ENCODE measurements at regions not wholly inside any gene's neighbourhood (a gene's known extent, or its start where the extent isn't known, plus 50 kb on each side); places are given as distances from the start of the nearest gene placed in this dataset.
"Not testable (repeated sequence)": the region's sequence is repeated elsewhere in the genome, so short reads cannot be mapped to it uniquely, and the experiment has no call there.

- Mint-ChIP-seq H3K9me3 (no peaks in the 10 kb centered on the region), H3K27ac (no peak overlapping the region), H3K4me1 (peaks cover 10% of the 10 kb centered on the region), H3K27me3 (peaks cover 20% of the 10 kb centered on the region), H3K36me3 (ENCODE audit: low read depth) (no peaks in the 10 kb centered on the region), H3K4me3 (no peak overlapping the region)
- intact Hi-C loops (cut with micrococcal nuclease): no loop called here
- DNase-seq: no peak
These were observed 144.9 kb upstream of the SOD1 start for GRCh38 chr21:31514598-31514997.

GRCh38 chr21:31513541-31513940 is 146.0 kb upstream of the SOD1 start:
- H3K27ac Mint-ChIP-seq; DNase-seq; H3K9me3 Mint-ChIP-seq; H3K4me3 Mint-ChIP-seq; intact Hi-C loops (cut with micrococcal nuclease); H3K36me3 Mint-ChIP-seq (ENCODE audit: low read depth): not testable (repeated sequence)
- peaks cover 21% of the 10 kb centered on the region for H3K4me1 Mint-ChIP-seq
- peaks cover 20% of the 10 kb centered on the region for H3K27me3 Mint-ChIP-seq

GRCh38 chr21:31511999-31512398 is 147.5 kb upstream of the SOD1 start:
- H3K4me3 Mint-ChIP-seq; H3K9me3 Mint-ChIP-seq; DNase-seq; H3K36me3 Mint-ChIP-seq (ENCODE audit: low read depth); intact Hi-C loops (cut with micrococcal nuclease); H3K27ac Mint-ChIP-seq: not testable (repeated sequence)
- H3K27me3 Mint-ChIP-seq: peaks cover 23% of the 10 kb centered on the region
- peaks cover 20% of the 10 kb centered on the region for H3K4me1 Mint-ChIP-seq

GRCh38 chr21:31511258-31511657 is 148.2 kb upstream of the SOD1 start:
- Mint-ChIP-seq H3K4me3 (no peak overlapping the region), H3K4me1 (peaks cover 23% of the 10 kb centered on the region), H3K36me3 (ENCODE audit: low read depth) (peaks cover 1% of the 10 kb centered on the region), H3K9me3 (no peaks in the 10 kb centered on the region), H3K27me3 (peaks cover 23% of the 10 kb centered on the region), H3K27ac (no peak overlapping the region)
- no peak for DNase-seq
- intact Hi-C loops (cut with micrococcal nuclease): no loop called here

- Mint-ChIP-seq H3K4me1 (peaks cover 33% of the 10 kb centered on the region), H3K27me3 (peaks cover 21% of the 10 kb centered on the region), H3K4me3 (peak overlapping the region; percentile 63), H3K36me3 (ENCODE audit: low read depth) (peaks cover 1% of the 10 kb centered on the region), H3K27ac (peak overlapping the region; percentile 38), H3K9me3 (no peaks in the 10 kb centered on the region)
- intact Hi-C loops (cut with micrococcal nuclease): loop anchor here (1.0 to 2.0 kb wide), 4 partner anchors 45 to 315 kb away; no protein-coding TSS in a partner anchor
- peak; percentile 95 for DNase-seq
These were observed 150.1 kb upstream of the SOD1 start for GRCh38 chr21:31509194-31510017.

GRCh38 chr21:31505975-31506374 is 153.5 kb upstream of the SOD1 start:
- Mint-ChIP-seq H3K27me3 (peaks cover 18% of the 10 kb centered on the region), H3K4me3 (peak overlapping the region; percentile 12), H3K9me3 (no peaks in the 10 kb centered on the region), H3K4me1 (peaks cover 36% of the 10 kb centered on the region), H3K27ac (no peak overlapping the region), H3K36me3 (ENCODE audit: low read depth) (peaks cover 1% of the 10 kb centered on the region)
- intact Hi-C loops (cut with micrococcal nuclease): no loop called here
- DNase-seq: peak; percentile 61

GRCh38 chr21:31503939-31504338 is 155.6 kb upstream of the SOD1 start:
- Mint-ChIP-seq H3K9me3 (no peaks in the 10 kb centered on the region), H3K36me3 (ENCODE audit: low read depth) (peaks cover 1% of the 10 kb centered on the region), H3K4me3 (no peak overlapping the region), H3K4me1 (peaks cover 22% of the 10 kb centered on the region), H3K27ac (no peak overlapping the region), H3K27me3 (peaks cover 16% of the 10 kb centered on the region)
- intact Hi-C loops (cut with micrococcal nuclease): no loop called here
- no peak for DNase-seq

- peaks cover 18% of the 10 kb centered on the region for H3K4me1 Mint-ChIP-seq
- DNase-seq: no peak
- H3K27ac Mint-ChIP-seq: no peak overlapping the region
- H3K36me3 Mint-ChIP-seq (ENCODE audit: low read depth): no peaks in the 10 kb centered on the region
- peaks cover 13% of the 10 kb centered on the region for H3K27me3 Mint-ChIP-seq
- no peaks in the 10 kb centered on the region for H3K9me3 Mint-ChIP-seq
- no peak overlapping the region for H3K4me3 Mint-ChIP-seq
- intact Hi-C loops (cut with micrococcal nuclease): no loop called here
These were observed 156.0 kb upstream of the SOD1 start for GRCh38 chr21:31503467-31503866.

- no peak for DNase-seq
- peaks cover 18% of the 10 kb centered on the region for H3K4me1 Mint-ChIP-seq
- no peak overlapping the region for H3K4me3 Mint-ChIP-seq
- peaks cover 13% of the 10 kb centered on the region for H3K27me3 Mint-ChIP-seq
- H3K36me3 Mint-ChIP-seq (ENCODE audit: low read depth): no peaks in the 10 kb centered on the region
- intact Hi-C loops (cut with micrococcal nuclease): no loop called here
- no peak overlapping the region for H3K27ac Mint-ChIP-seq
- H3K9me3 Mint-ChIP-seq: no peaks in the 10 kb centered on the region
These were observed 156.9 kb upstream of the SOD1 start for GRCh38 chr21:31502537-31503143.

- H3K4me1 Mint-ChIP-seq: peaks cover 16% of the 10 kb centered on the region
- H3K9me3 Mint-ChIP-seq: no peaks in the 10 kb centered on the region
- intact Hi-C loops (cut with micrococcal nuclease): no loop called here
- no peak overlapping the region for H3K4me3 Mint-ChIP-seq
- H3K27me3 Mint-ChIP-seq: peaks cover 11% of the 10 kb centered on the region
- H3K36me3 Mint-ChIP-seq (ENCODE audit: low read depth): no peaks in the 10 kb centered on the region
- no peak overlapping the region for H3K27ac Mint-ChIP-seq
- no peak for DNase-seq
These were observed 157.6 kb upstream of the SOD1 start for GRCh38 chr21:31501926-31502325.

GRCh38 chr21:31500982-31501381 is 156.9 kb upstream of the TIAM1 start:
- intact Hi-C loops (cut with micrococcal nuclease): no loop called here
- H3K27ac Mint-ChIP-seq: no peak overlapping the region
- peaks cover 10% of the 10 kb centered on the region for H3K4me1 Mint-ChIP-seq
- no peak for DNase-seq
- peaks cover 8% of the 10 kb centered on the region for H3K27me3 Mint-ChIP-seq
- H3K9me3 Mint-ChIP-seq: no peaks in the 10 kb centered on the region
- no peaks in the 10 kb centered on the region for H3K36me3 Mint-ChIP-seq (ENCODE audit: low read depth)
- no peak overlapping the region for H3K4me3 Mint-ChIP-seq

- H3K36me3 Mint-ChIP-seq (ENCODE audit: low read depth): no peaks in the 10 kb centered on the region
- DNase-seq: no peak
- peaks cover 7% of the 10 kb centered on the region for H3K27me3 Mint-ChIP-seq
- intact Hi-C loops (cut with micrococcal nuclease): no loop called here
- no peak overlapping the region for H3K27ac Mint-ChIP-seq
- H3K4me1 Mint-ChIP-seq: peaks cover 6% of the 10 kb centered on the region
- no peak overlapping the region for H3K4me3 Mint-ChIP-seq
- H3K9me3 Mint-ChIP-seq: no peaks in the 10 kb centered on the region
These were observed 156.0 kb upstream of the TIAM1 start for GRCh38 chr21:31500071-31500470.

- H3K4me3 Mint-ChIP-seq: no peak overlapping the region
- peaks cover 2% of the 10 kb centered on the region for H3K4me1 Mint-ChIP-seq
- no peak for DNase-seq
- H3K36me3 Mint-ChIP-seq (ENCODE audit: low read depth): no peaks in the 10 kb centered on the region
- no peak overlapping the region for H3K27ac Mint-ChIP-seq
- H3K9me3 Mint-ChIP-seq: no peaks in the 10 kb centered on the region
- intact Hi-C loops (cut with micrococcal nuclease): no loop called here
- peaks cover 9% of the 10 kb centered on the region for H3K27me3 Mint-ChIP-seq
These were observed 154.9 kb upstream of the TIAM1 start for GRCh38 chr21:31498985-31499384.

GRCh38 chr21:31497914-31498313 is 153.9 kb upstream of the TIAM1 start:
- Mint-ChIP-seq H3K4me3 (no peak overlapping the region), H3K36me3 (ENCODE audit: low read depth) (no peaks in the 10 kb centered on the region), H3K4me1 (peaks cover 2% of the 10 kb centered on the region), H3K27ac (no peak overlapping the region), H3K9me3 (no peaks in the 10 kb centered on the region), H3K27me3 (peaks cover 11% of the 10 kb centered on the region)
- DNase-seq: no peak
- intact Hi-C loops (cut with micrococcal nuclease): no loop called here

All from activated CD4-positive, alpha-beta T cell treated with anti-CD3 and anti-CD28 coated beads, Interleukin-2, amount 10 ng/mL, durations not matched to agents 24 days and 14 days (primary cell).